Smooth muscle cell (in vitro differentiated cells): ENCODE measurements at regions not wholly inside any gene's neighbourhood (a gene's known extent, or its start where the extent isn't known, plus 50 kb on each side); places are given as distances from the start of the nearest gene placed in this dataset.

Source experiments
- DNase-seq: peaks from one replicate; lab custom pipeline; 2025; ENCODE audit not compliant: unreplicated experiment; lab: John Stamatoyannopoulos, UW
- H2AFZ ChIP-seq: fragments of 200-600 bp; sonication (generic); 2 replicates; pipeline ENCODE4 v1.6.0; 2016; ENCODE audit warnings: antibody characterized with exemption, low read depth, mild to moderate bottlenecking
- H3F3A ChIP-seq: fragments of 200-600 bp; sonication (generic); 2 replicates; pipeline ENCODE4 v1.6.0; 2017; ENCODE audit warnings: antibody characterized with exemption, low read depth
- H3K27ac ChIP-seq: fragments of 200-600 bp; sonication (generic); 2 replicates; pipeline ENCODE4 v1.5.1; 2016; ENCODE audit warnings: low read depth, mild to moderate bottlenecking
- H3K27me3 ChIP-seq: fragments of 200-600 bp; sonication (generic); 2 replicates; pipeline ENCODE4 v1.6.1; 2016; ENCODE audit warnings: low read depth, mild to moderate bottlenecking
- H3K36me3 ChIP-seq: fragments of 200-600 bp; sonication (generic); 2 replicates; pipeline ENCODE4 v1.5.1; 2016; ENCODE audit warnings: low read depth
- H3K4me1 ChIP-seq: fragments of 200-600 bp; sonication (generic); 2 replicates; pipeline ENCODE4 v1.5.1; 2016; ENCODE audit warnings: low read depth
- H3K4me2 ChIP-seq: fragments of 200-600 bp; sonication (generic); 2 replicates; pipeline ENCODE4 v1.6.0; 2016; ENCODE audit warnings: mild to moderate bottlenecking
- H3K4me3 ChIP-seq: fragments of 200-600 bp; sonication (generic); 2 replicates; pipeline ENCODE4 v1.5.1; 2016; ENCODE audit warnings: mild to moderate bottlenecking
- H3K79me2 ChIP-seq: fragments of 200-600 bp; sonication (generic); 2 replicates; pipeline ENCODE4 v1.6.0; 2016; ENCODE audit warnings: low read depth, mild to moderate bottlenecking
- H3K9ac ChIP-seq: fragments of 200-600 bp; sonication (generic); 2 replicates; pipeline ENCODE4 v1.6.0; 2016; ENCODE audit warnings: low read depth
- H3K9me3 ChIP-seq: fragments of 200-600 bp; sonication (generic); replicated peaks from 2 replicates; pipeline ENCODE4 v1.5.1; 2016; ENCODE audit warnings: low read depth
- H4K20me1 ChIP-seq: fragments of 200-600 bp; sonication (generic); 2 replicates; pipeline ENCODE4 v1.6.0; 2016; ENCODE audit warnings: low read depth
- CTCF ChIP-seq: fragments of 200-600 bp; sonication (generic); IDR thresholded peaks from 2 replicates; pipeline ENCODE4 v1.5.1; 2017; ENCODE audit warnings: borderline replicate concordance, mild to moderate bottlenecking, antibody characterized with exemption; ENCODE audit not compliant: insufficient read depth, poor library complexity, severe bottlenecking
- WGBS: methylation state at CpG from one replicate; pipeline ENCODE4 v1.1.7; 2016; ENCODE audit warnings: low lambda C conversion rate; 5-methylcytosine and 5-hydroxymethylcytosine counted together

- DNase-seq: no peak
- H3F3A ChIP-seq: no peaks in the 10 kb centered on the region
- H3K9me3 ChIP-seq: no peaks in the 10 kb centered on the region
- no peak overlapping the region for H3K4me3 ChIP-seq
- no peak overlapping the region for H3K27ac ChIP-seq
- H3K4me1 ChIP-seq: peaks cover 14% of the 10 kb centered on the region
- H3K79me2 ChIP-seq: no peaks in the 10 kb centered on the region
- no peaks in the 10 kb centered on the region for H3K27me3 ChIP-seq
- no peaks in the 10 kb centered on the region for H3K36me3 ChIP-seq
- TF ChIP-seq CTCF: no peak
- no peak overlapping the region for H3K4me2 ChIP-seq
- no peaks in the 10 kb centered on the region for H4K20me1 ChIP-seq
- H3K9ac ChIP-seq: no peak overlapping the region
- WGBS: 92% methylated on average over 1 of the region's 1 CpG
- no peak overlapping the region for H2AFZ ChIP-seq
Measured at GRCh38 chr2:5825686-5826085, 133.5 kb downstream of the SOX11 start.

GRCh38 chr2:5826979-5827655 is 134.9 kb downstream of the SOX11 start:
- Histone ChIP-seq H3K4me2 (peak overlapping the region; percentile 17), H3K36me3 (no peaks in the 10 kb centered on the region), H3K9ac (no peak overlapping the region), H3F3A (no peaks in the 10 kb centered on the region), H2AFZ (no peak overlapping the region), H3K4me3 (no peak overlapping the region), H3K9me3 (no peaks in the 10 kb centered on the region), H3K4me1 (peaks cover 14% of the 10 kb centered on the region), H3K27me3 (no peaks in the 10 kb centered on the region), H3K27ac (peak overlapping the region; percentile 8), H4K20me1 (no peaks in the 10 kb centered on the region), H3K79me2 (no peaks in the 10 kb centered on the region)
- WGBS: 51% methylated on average over 5 of the region's 5 CpGs
- no peak for DNase-seq
- TF ChIP-seq CTCF: no peak

GRCh38 chr2:5834501-5834900 is 142.3 kb downstream of the SOX11 start:
- Histone ChIP-seq H2AFZ (no peak overlapping the region), H3K27ac (no peak overlapping the region), H3K4me1 (no peaks in the 10 kb centered on the region), H3K36me3 (no peaks in the 10 kb centered on the region), H3F3A (no peaks in the 10 kb centered on the region), H3K4me2 (no peak overlapping the region), H3K9ac (no peak overlapping the region), H3K27me3 (no peaks in the 10 kb centered on the region), H3K4me3 (no peak overlapping the region), H4K20me1 (no peaks in the 10 kb centered on the region), H3K79me2 (no peaks in the 10 kb centered on the region), H3K9me3 (no peaks in the 10 kb centered on the region)
- DNase-seq: no peak
- 60% methylated on average over 4 of the region's 4 CpGs for WGBS
- no peak for TF ChIP-seq CTCF

- H3K27ac ChIP-seq: no peak overlapping the region
- no peak for DNase-seq
- no peaks in the 10 kb centered on the region for H4K20me1 ChIP-seq
- no peak overlapping the region for H3K4me2 ChIP-seq
- H3K79me2 ChIP-seq: no peaks in the 10 kb centered on the region
- no peak overlapping the region for H3K9ac ChIP-seq
- H3K9me3 ChIP-seq: no peaks in the 10 kb centered on the region
- no peak overlapping the region for H2AFZ ChIP-seq
- 69% methylated on average over 7 of the region's 7 CpGs for WGBS
- peaks cover 4% of the 10 kb centered on the region for H3K27me3 ChIP-seq
- peaks cover 6% of the 10 kb centered on the region for H3K4me1 ChIP-seq
- no peaks in the 10 kb centered on the region for H3F3A ChIP-seq
- no peaks in the 10 kb centered on the region for H3K36me3 ChIP-seq
- no peak overlapping the region for H3K4me3 ChIP-seq
- TF ChIP-seq CTCF: no peak
Measured at GRCh38 chr2:5839550-5839949, 147.4 kb downstream of the SOX11 start.
